ENCODE measurements at regions not wholly inside any gene's neighbourhood (a gene's known extent, or its start where the extent isn't known, plus 50 kb on each side); places are given as distances from the start of the nearest gene placed in this dataset.

DNA sequence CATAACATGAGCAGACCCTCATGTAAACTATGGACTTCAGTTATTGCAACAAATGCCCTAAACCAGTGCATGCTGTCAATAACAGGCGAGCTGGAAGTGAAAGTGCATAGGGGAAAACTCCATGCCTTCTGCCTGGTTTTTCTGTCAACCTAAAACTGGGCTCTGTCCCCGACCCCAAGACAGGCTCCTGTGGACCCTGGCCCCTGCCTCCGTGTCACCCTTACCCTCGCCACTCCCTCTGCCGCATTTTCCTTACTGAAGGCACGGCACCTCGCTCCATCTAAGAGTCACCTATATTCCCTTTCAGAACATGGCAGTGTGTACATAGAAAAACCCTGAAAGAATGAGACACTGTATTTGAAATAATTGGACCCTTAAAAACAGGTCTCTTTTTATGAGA, 151.3 kb downstream of the SHANK2 start:
- Histone ChIP-seq H2BK15ac (ENCODE audit: low read length) (no peak overlapping the region), H2BK20ac (ENCODE audit: low read length) (no peak overlapping the region), H2AK5ac (ENCODE audit: low read depth, low read length) (no peak overlapping the region), H2AFZ (ENCODE audit: low read length) (no peak overlapping the region), H4K20me1 (replicated peaks in 1 of 2; ENCODE audit: control insufficient read depth in 1 of 2, insufficient read depth in 2 of 2, low read length in 2 of 2) (peaks cover 0 to 9% of the 10 kb centered on the region in 2 experiments), H3K4me3 (ENCODE audit: extremely low read depth in 1 of 4, insufficient read depth in 2 of 4, low read depth in 3 of 4, low read length in 4 of 4) (no peak overlapping the region), H3K9me3 (ENCODE audit: insufficient read depth in 2 of 2, low read depth in 1 of 2, low read length in 1 of 2) (no peaks in the 10 kb centered on the region), H3K56ac (replicated peaks; ENCODE audit: insufficient read length, low read depth, low read length) (no peak overlapping the region), H3K4me1 (replicated peaks in 1 of 4; ENCODE audit: control insufficient read depth in 3 of 4, insufficient read depth in 4 of 4, low read length in 3 of 4) (no peaks in the 10 kb centered on the region), H3K36me3 (ENCODE audit: control insufficient read depth in 2 of 4, insufficient read depth in 4 of 4, low read length in 3 of 4) (peaks cover 0 to 9% (median 3%) of the 10 kb centered on the region in 4 experiments; a peak in 4 of 8 replicates), H3K14ac (ENCODE audit: insufficient read length) (no peak overlapping the region), H3K79me2 (ENCODE audit: control insufficient read depth in 1 of 2, insufficient read depth in 2 of 2, low read length in 2 of 2) (peaks cover 0 to 5% of the 10 kb centered on the region in 2 experiments; a peak in 1 of 4 replicates), H3K18ac (ENCODE audit: extremely low read depth, low read length) (no peak overlapping the region), H3K27ac (ENCODE audit: low read depth, low read length) (no peak overlapping the region), H3K23ac (ENCODE audit: insufficient read length) (no peak overlapping the region), H2BK5ac (ENCODE audit: low read depth, low read length) (no peak overlapping the region), H3K23me2 (ENCODE audit: low read depth, low read length) (no peaks in the 10 kb centered on the region), H3K79me1 (ENCODE audit: low read depth, low read length) (peaks cover 5% of the 10 kb centered on the region), H4K5ac (ENCODE audit: insufficient read length, low read depth, low read length) (no peak overlapping the region), H2BK120ac (replicated peaks; ENCODE audit: low read depth, low read length) (no peak overlapping the region), H3K9ac (replicated peaks in 1 of 4; ENCODE audit: extremely low read depth in 1 of 4, low read depth in 3 of 4, low read length in 3 of 4) (no peak overlapping the region), H2BK12ac (ENCODE audit: low read depth, low read length) (no peak overlapping the region), H3K4ac (replicated peaks; ENCODE audit: insufficient read length, low read depth, low read length) (no peak overlapping the region), H3K4me2 (ENCODE audit: insufficient read depth in 1 of 2, low read depth in 2 of 2, low read length in 2 of 2) (no peak overlapping the region), H4K91ac (replicated peaks; ENCODE audit: insufficient read length, low read length) (no peak overlapping the region), H4K8ac (ENCODE audit: extremely low read depth, insufficient read depth, low read length) (no peak overlapping the region), H3K27me3 (replicated peaks in 1 of 4; ENCODE audit: control insufficient read depth in 3 of 4, extremely low read depth in 1 of 4, insufficient read depth in 3 of 4, low read length in 3 of 4) (no peaks in the 10 kb centered on the region; a peak in 1 of 7 replicates)
- TF ChIP-seq TBP (IDR thresholded peaks at IDR 0.05; ENCODE audit: low read depth, low read length) (no peak), ASH2L (IDR thresholded peaks at IDR 0.05; ENCODE audit: low read length) (no peak), CTBP2 (IDR thresholded peaks at IDR 0.05; ENCODE audit: borderline replicate concordance, insufficient read depth, insufficient read length, low read length) (no peak), KDM1A (IDR thresholded peaks at IDR 0.05; ENCODE audit: borderline replicate concordance, low read length) (no peak), POLR2AphosphoS5 (IDR thresholded peaks at IDR 0.05; ENCODE audit: low read depth, low read length) (no peak)
- FAIRE-seq (no peak), DNase-seq (ENCODE audit: low read depth in 1 of 2, low spot score in 2 of 2) (no peak)
- CTCF ChIA-PET (ENCODE audit: partially characterized antibody) = interaction anchor here (0.9 to 1.7 kb wide), 3 partner anchors 14 to 53 kb away, joined by 3 to 4 read pairs (median 4); no protein-coding TSS in a partner anchor
- 94% methylated on average over 7 of the region's 7 CpGs; no CpG with 5 or more reads in 1 of the 2 experiments for WGBS, 2 experiments (ENCODE audit: extremely low coverage in 1 of 2, insufficient coverage in 1 of 2, insufficient read length in 1 of 2, insufficient replicate concordance in 2 of 2, low coverage in 1 of 2, low lambda C conversion rate in 2 of 2, missing lambda C conversion rate in 1 of 2)
- POLR2A ChIA-PET (ENCODE audit: partially characterized antibody) = no interaction called here

Data from H1 (cell line).